ENCODE measurements at regions not wholly inside any gene's neighbourhood (a gene's known extent, or its start where the extent isn't known, plus 50 kb on each side); places are given as distances from the start of the nearest gene placed in this dataset.
"Not testable (repeated sequence)": the region's sequence is repeated elsewhere in the genome, so short reads cannot be mapped to it uniquely, and the experiment has no call there.

DNA sequence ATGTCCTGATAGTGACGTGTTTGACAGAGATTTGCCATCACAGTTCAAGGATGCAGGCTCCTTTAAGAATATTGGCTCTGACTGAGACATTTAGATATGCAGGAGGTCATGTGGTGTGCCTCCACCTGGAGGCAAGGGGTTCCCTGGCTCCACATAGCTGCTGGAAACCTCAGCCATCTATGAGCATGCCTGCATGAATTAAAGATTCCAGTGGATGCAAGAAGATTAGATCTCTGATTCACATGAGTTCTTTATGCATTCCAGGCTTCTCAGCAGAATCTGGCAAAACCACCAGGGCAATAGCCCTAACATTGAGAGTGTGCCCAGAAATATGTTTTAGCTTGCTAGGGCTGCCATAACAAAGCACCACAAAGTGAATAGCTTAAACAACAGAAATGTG, 298.5 kb upstream of the AADAT start:
- DNase-seq, result no peak

DNA sequence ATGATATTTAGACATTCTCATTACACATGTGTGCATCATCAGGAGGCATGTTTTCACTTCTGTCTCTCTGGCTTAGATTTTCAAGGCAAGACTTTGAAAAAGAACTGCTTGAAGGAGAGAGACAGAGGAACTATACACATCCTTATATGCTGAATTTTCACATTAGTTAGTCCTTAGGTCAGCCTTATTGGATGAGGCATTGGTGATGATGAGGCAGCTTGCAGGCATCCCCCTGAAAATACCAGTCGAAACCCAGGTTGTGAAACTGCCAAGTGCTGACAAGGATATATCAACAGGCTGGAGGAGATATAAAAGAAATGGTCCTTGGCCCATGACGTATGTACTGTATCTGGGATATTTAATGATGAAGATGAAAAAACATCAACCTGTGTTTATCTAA, 297.2 kb upstream of the AADAT start:
- DNase-seq, result no peak

DNA sequence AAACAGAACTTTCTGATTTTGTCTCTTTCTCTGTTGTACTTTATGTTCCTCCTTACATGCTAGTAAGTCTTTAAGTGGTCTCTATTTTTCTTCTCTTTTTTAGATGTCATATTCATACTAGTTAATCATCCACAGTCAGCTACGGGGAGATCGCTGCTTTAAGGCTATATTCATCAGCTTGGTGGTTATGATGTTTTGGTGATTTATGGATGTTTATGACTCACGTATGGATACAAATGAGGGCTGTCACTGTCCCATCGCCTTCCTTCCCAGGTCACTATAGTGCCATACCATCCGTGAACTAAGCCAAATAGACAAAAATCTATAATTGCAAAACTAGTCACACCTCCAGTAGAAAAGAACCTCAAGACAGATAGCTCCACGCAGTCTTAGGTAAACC, 296.8 kb upstream of the AADAT start:
- DNase-seq, result no peak

DNA sequence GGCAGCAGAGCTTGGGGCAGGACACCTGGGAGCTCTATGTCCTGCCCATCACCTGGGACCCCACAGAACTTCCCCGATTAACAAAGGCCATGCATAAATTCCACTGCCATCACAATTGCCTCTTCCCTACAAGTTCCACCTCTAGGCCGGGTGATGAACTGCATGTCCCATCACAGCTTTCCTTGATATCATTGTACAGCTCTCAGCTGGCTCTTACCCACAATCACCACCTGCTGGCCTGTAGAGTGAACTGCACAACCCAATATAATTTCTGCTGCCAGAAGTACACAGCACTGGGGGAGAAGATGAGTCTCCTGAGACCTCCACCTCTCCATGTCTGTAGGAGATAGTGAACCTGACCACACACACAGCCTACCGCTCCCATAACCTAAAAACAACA, 285.0 kb upstream of the AADAT start:
- DNase-seq, result peak; percentile 1

- no peak for DNase-seq
Observed at GRCh38 chr4:170348945-170349344, 259.2 kb upstream of the AADAT start.

- DNase-seq, result not testable (repeated sequence)
Observed at GRCh38 chr4:170347191-170347590, 257.4 kb upstream of the AADAT start.

GRCh38 chr4:170339522-170339921, 249.8 kb upstream of the AADAT start:
- DNase-seq, result no peak

DNA sequence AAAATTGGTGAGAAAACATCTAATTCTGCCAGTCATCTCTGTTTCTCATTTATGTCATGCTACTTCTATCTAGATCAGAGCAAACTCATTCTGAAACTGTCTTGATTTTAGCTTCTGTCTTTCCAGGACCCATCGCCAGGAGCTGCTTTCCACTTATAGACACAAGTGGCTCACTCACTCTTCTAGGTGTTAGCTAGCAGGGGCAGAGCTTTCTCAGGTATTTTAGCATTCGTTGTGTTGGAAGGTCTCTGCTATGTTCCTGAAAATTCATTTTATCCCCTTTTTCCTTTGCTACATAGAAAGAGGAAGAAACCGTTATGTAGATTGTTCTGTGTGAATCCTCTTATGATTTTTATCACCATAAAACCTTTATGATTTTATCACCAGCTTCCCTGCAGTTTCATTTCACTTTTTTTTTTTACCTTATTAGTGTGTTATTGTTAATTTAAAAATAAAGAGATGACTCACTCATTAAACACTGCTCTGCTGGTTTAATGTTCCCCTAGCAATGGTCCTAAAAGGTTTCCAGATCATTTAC, 246.6 kb upstream of the AADAT start:
- no peak for DNase-seq

GRCh38 chr4:170325599-170325998, 235.8 kb upstream of the AADAT start:
- DNase-seq, result no peak

GRCh38 chr4:170323623-170324022, 233.9 kb upstream of the AADAT start:
- no peak for DNase-seq

GRCh38 chr4:170307182-170307581, 217.4 kb upstream of the AADAT start:
- no peak for DNase-seq

DNA sequence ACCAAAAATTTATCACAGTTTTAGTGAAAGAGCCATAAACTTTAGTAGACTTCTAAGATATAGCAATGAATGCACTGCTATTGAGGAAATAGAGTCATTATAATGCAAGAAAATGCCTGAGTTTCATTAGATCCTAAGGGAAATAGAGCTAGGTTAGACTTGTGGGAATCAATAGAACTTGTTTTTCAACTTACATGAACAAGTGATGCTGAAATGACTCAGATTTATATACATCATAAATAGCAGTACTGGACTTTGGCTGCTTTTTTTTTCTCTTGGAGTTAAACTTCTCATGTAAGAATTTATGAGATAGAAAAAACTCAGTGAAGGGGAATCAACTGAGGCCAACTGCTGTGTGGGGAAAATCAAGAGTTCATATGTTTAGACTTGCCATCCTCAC, 216.5 kb upstream of the AADAT start:
- DNase-seq, result no peak

DNA sequence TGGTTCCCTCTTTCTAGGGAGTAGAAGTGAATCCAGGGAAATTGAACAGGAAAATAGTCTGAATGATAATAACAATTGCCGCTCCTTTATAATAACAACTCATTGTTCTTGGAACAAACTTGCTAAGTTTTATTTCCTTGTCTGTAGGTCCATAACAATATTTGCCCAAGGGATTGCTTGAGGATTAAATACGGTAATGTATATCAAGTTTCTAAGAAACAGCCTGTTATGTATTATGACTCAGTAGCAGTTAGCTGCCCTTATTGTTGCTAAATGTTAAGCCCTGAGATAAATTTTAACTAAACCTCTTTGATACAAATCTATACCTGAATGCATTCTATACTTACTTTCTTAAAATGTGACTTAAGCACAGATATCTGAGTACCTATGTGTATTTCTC, 215.9 kb upstream of the AADAT start:
- no peak for DNase-seq

DNA sequence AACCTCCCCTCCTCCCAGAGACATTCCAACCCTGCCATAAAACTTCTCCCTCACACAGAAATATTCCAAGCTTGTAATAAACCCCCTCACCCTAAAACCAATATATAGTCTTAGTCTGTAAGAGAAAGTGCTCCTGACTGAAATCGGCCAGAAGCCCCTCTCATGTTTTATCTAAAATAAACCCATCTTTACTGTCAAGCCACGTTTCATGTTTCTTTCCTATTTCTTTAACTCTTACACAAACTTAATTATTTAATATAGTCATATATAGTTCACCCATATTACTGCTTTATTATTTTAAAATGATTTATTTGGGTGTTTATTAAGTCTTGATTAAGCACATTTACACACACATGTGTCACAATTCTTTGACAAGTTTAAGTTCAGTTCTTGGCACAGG, 191.3 kb upstream of the AADAT start:
- DNase-seq, result no peak

- no peak for DNase-seq
Observed at GRCh38 chr4:170278460-170278859, 188.7 kb upstream of the AADAT start.

DNA sequence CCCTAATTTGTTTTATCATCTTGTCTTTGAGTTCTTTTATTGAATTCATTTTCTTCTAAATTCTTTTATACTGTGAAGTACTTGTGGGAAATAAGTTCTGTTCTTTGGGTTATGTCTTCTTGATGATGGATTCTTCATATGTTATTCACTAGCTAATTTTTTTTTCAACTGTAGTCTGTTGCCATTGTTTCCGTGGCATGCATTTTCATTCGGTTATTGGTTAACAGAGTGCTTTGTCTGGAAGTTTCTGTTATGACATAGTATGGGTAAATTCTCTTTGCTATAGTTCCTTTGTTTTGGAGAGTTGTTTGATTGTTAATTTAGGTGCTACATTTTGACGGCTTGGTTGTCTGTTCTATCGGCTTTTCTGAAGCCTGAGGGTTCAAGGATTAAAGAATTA, 184.9 kb upstream of the AADAT start:
- DNase-seq, result no peak

DNA sequence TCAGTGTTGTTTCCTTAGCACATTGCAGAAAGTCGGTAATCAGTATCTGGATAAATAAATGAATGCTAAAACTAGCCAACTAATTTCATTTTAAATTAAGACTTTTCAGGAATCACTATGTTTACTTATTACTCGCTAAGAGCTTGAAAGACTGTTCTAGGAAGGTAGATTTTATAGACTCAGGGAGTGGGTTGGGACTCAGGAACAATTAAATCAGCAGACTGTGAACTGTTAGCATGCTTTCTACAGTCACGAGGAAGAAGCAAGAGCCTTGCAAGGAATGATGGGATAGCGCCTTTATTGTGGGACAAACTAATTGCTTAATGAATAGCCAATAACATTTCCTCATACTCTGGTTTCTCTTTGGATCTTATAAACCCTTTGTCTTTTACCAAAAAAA, 183.2 kb upstream of the AADAT start:
- DNase-seq, result no peak

- no peak for DNase-seq
Observed at GRCh38 chr4:170271723-170272122, 182.0 kb upstream of the AADAT start.

DNA sequence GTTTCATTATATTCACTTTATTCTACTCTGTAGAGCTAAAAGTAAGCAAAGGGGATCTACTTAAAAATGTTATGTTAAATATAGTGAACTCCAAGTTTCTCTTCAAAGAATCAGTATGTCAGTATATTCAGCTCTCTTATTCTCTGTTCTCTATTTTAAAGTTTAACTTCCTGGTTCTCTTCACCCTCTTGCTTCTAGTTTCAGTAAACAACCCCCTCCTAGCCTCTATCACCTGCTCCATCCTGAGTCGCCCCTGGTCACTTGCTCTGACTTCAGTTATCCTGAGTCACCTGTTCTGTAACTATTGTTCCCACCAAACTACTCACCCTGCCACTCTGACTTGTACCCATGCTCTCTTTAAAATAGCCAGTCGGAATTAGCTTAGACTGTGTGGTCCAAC, 180.9 kb upstream of the AADAT start:
- no peak for DNase-seq

GRCh38 chr4:170269950-170270349, 180.2 kb upstream of the AADAT start:
- no peak for DNase-seq

DNA sequence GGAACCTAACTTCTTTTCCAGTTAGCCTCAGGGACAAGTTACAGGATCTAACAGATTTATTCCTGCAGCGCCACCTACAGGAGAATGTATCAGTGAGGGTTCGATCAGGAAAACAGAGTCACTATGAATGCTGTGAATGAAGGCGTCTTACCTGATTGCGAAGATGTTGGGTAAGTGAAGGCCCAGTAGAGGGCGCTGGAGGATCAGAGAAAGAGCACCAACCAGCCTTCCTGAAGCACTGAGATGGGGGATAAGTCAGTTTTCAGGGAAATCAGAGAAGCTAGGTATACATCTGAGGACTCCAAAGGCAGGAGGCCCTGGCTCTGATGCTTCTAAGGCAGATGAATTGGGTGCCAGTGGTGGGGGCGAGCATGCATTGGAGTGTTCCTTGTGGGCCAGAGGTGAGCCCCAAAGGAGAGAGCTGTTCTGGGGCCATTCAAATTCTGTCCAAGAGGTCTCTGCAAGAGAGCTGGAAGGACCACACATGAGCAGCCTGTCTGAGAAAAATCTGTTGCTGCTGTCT, 169.9 kb upstream of the AADAT start:
- DNase-seq, result peak; percentile 41

DNA sequence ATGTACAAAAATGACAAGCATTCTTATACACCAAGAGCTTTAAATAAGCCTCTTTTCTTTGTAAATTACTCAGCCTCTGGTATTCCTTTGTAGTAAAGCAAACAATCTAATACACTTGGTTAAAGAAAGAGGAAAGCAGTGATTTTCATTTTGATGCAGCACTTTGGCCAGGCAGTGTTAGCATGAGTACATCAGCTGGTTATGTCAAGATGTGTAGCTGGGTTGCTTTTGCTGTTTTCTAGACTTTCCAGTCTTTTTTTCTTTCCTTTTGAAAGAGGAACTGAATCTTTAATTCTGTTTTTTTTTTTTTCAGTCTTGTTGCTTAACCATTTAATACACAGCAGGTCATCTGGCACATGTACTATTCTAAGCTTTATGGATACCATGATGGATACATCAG, 167.1 kb upstream of the AADAT start:
- DNase-seq, result no peak

DNA sequence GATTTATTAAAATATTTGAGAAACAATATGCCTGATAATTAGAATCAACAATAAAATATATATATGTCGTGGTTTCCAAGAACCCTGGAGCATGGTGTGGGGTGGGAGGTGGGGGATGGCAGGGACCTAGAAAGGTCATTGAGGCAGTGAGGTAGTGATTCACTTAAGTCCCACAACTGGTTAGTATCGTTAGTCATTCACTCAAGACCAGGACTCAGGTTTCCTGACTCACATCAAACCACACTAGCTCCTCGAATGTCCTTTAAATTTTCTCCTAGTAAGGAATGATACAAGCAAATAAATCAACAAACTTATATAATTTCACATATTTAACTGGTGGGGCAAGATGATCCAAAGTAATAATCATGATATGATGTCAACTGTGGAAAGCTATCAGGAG, 158.8 kb upstream of the AADAT start:
- no peak for DNase-seq

DNA sequence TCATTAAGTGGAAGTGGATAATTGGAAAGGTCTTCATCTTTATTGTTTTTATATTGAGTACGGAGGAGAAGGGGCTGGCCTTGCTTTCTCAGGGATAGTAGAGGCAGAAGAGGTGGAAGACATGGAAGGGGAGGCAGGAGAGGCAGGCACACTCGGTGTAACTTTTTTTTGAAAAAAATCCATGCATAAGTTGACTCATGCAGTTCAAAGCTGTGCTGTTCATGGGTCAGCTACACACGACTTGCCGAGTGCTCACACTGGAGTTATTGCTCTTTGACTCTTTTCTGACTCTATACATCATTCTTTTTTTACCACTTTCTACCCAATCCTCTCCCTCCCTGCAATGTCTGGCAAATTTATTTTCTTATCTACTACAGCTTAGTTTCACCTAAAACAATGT, 158.3 kb upstream of the AADAT start:
- no peak for DNase-seq

GRCh38 chr4:170247596-170247995, 157.8 kb upstream of the AADAT start:
- no peak for DNase-seq
